ENCODE measurements at regions not wholly inside any gene's neighbourhood (a gene's known extent, or its start where the extent isn't known, plus 50 kb on each side); places are given as distances from the start of the nearest gene placed in this dataset.

DNA sequence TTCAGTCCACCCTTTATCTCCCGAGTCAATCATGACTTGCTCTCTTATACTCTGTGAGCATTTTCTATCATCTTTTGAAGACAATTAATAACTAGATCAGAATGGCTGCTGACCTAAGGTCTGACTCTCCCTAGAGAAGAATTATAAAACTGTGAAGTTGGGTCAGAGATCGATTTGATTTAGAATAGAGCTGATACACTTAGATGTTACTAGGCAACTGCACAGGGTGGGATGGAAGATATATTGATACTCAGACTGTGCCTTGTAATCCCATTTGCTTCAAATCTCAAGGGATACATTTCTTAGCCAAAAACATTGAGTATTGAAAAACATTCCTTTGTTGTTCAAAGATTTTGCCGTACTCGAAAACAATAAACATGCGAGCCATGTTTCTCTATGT, 106.0 kb upstream of the NMUR2 start:
- no peak overlapping the region for H3K4me2 ChIP-seq (replicated peaks; ENCODE audit: extremely low read depth, low read length, poor library complexity, severe bottlenecking)
- H3K27me3 Mint-ChIP-seq (ENCODE audit: low read depth in 3 of 3), result peaks cover 3 to 9% (median 6%) of the 10 kb centered on the region in 3 donors
- H3K36me3 Mint-ChIP-seq, result no peaks in the 10 kb centered on the region
- no peak overlapping the region for H3K4me3 Mint-ChIP-seq
- no peak for DNase-seq
- no peaks in the 10 kb centered on the region for H3K9me3 Mint-ChIP-seq
- intact Hi-C loops (cut with micrococcal nuclease), result no loop called here
- H2AFZ ChIP-seq (ENCODE audit: insufficient read depth, low read depth, low read length, poor library complexity, severe bottlenecking), result no peak overlapping the region
- H3K4me1 ChIP-seq (ENCODE audit: control insufficient read depth in 1 of 2, insufficient read depth in 2 of 2, low read length in 2 of 2), result no peaks in the 10 kb centered on the region
- H3K9ac ChIP-seq (ENCODE audit: insufficient read depth, low read length, poor library complexity, severe bottlenecking), result no peak overlapping the region
- TF ChIP-seq, protein P1, sequence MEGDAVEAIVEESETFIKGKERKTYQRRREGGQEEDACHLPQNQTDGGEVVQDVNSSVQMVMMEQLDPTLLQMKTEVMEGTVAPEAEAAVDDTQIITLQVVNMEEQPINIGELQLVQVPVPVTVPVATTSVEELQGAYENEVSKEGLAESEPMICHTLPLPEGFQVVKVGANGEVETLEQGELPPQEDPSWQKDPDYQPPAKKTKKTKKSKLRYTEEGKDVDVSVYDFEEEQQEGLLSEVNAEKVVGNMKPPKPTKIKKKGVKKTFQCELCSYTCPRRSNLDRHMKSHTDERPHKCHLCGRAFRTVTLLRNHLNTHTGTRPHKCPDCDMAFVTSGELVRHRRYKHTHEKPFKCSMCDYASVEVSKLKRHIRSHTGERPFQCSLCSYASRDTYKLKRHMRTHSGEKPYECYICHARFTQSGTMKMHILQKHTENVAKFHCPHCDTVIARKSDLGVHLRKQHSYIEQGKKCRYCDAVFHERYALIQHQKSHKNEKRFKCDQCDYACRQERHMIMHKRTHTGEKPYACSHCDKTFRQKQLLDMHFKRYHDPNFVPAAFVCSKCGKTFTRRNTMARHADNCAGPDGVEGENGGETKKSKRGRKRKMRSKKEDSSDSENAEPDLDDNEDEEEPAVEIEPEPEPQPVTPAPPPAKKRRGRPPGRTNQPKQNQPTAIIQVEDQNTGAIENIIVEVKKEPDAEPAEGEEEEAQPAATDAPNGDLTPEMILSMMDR (IDR thresholded peaks at IDR 0.05), result no peak
- no peaks in the 10 kb centered on the region for H3K36me3 ChIP-seq (replicated peaks in 1 of 2; ENCODE audit: control insufficient read depth in 1 of 2, insufficient read depth in 2 of 2, low read length in 2 of 2)
- H3K27ac Mint-ChIP-seq, result no peak overlapping the region
- no peak overlapping the region for H3K27ac ChIP-seq (ENCODE audit: low read depth in 1 of 2, low read length in 2 of 2)
- no peak overlapping the region for H3K4me3 ChIP-seq (replicated peaks in 1 of 3; ENCODE audit: low read depth in 2 of 3, low read length in 3 of 3)
- 60% methylated on average over 1 of the region's 5 CpGs for whole genome bisulfite sequencing (ENCODE audit: insufficient coverage)
- no peaks in the 10 kb centered on the region for H3K79me2 ChIP-seq (ENCODE audit: insufficient read depth, low read length)
- no peaks in the 10 kb centered on the region for H3K27me3 ChIP-seq (ENCODE audit: control insufficient read depth in 2 of 2, insufficient read depth in 2 of 2, low read length in 2 of 2)
- no peaks in the 10 kb centered on the region for H4K20me1 ChIP-seq (ENCODE audit: insufficient read depth, low read length)
- H3K9me3 ChIP-seq (replicated peaks in 1 of 2; ENCODE audit: control insufficient read depth in 1 of 2, insufficient read depth in 1 of 2, low read length in 2 of 2), result no peaks in the 10 kb centered on the region
- H3K4me1 Mint-ChIP-seq, result no peaks in the 10 kb centered on the region

DNA sequence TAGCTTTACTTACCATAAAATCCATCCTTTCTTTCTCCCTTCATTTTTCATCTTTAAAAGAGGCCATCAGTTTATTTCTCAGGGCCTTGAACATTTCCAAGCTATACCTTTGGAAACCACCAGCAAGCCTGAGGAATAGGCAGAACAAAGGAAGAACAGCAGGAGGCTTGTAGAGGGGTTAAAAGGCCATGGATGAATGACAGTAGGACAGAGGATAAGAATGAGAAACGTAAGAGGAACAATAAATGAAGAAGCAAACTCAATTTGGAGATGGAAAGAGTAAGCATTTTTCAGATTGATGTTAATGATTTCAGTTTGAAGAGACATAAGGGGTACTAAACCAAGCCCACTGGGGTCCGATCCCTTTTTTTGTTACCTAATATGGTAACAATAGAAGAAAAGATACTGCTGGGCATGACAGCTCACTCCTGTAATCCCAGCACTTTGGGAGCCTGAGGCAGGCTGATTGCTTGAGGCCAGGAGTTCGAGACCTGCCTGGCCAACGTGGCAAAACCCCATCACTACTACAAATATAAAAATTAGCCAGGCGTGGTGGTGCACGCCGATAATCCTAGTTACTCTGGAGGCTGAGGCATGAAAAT, 106.6 kb upstream of the NMUR2 start:
- 100% methylated on average over 3 of the region's 7 CpGs for WGBS (ENCODE audit: insufficient coverage)
- Histone ChIP-seq H3K79me2 (ENCODE audit: insufficient read depth, low read length) (no peaks in the 10 kb centered on the region), H3K4me3 (replicated peaks in 1 of 3; ENCODE audit: low read depth in 2 of 3, low read length in 3 of 3) (no peak overlapping the region), H3K4me2 (replicated peaks; ENCODE audit: extremely low read depth, low read length, poor library complexity, severe bottlenecking) (no peak overlapping the region), H3K27me3 (ENCODE audit: control insufficient read depth in 2 of 2, insufficient read depth in 2 of 2, low read length in 2 of 2) (no peaks in the 10 kb centered on the region), H3K36me3 (replicated peaks in 1 of 2; ENCODE audit: control insufficient read depth in 1 of 2, insufficient read depth in 2 of 2, low read length in 2 of 2) (no peaks in the 10 kb centered on the region), H2AFZ (ENCODE audit: insufficient read depth, low read depth, low read length, poor library complexity, severe bottlenecking) (no peak overlapping the region), H3K9me3 (replicated peaks in 1 of 2; ENCODE audit: control insufficient read depth in 1 of 2, insufficient read depth in 1 of 2, low read length in 2 of 2) (no peaks in the 10 kb centered on the region), H4K20me1 (ENCODE audit: insufficient read depth, low read length) (no peaks in the 10 kb centered on the region), H3K4me1 (ENCODE audit: control insufficient read depth in 1 of 2, insufficient read depth in 2 of 2, low read length in 2 of 2) (no peaks in the 10 kb centered on the region), H3K27ac (ENCODE audit: low read depth in 1 of 2, low read length in 2 of 2) (no peak overlapping the region), H3K9ac (ENCODE audit: insufficient read depth, low read length, poor library complexity, severe bottlenecking) (no peak overlapping the region)
- H3K27ac Mint-ChIP-seq, result no peak overlapping the region
- H3K27me3 Mint-ChIP-seq (ENCODE audit: low read depth in 3 of 3), result peaks cover 3 to 9% (median 6%) of the 10 kb centered on the region in 3 donors
- no peaks in the 10 kb centered on the region for H3K36me3 Mint-ChIP-seq
- no peaks in the 10 kb centered on the region for H3K9me3 Mint-ChIP-seq
- intact Hi-C loops (cut with micrococcal nuclease), result no loop called here
- TF ChIP-seq, protein P1 (IDR thresholded peaks at IDR 0.05), result no peak
- H3K4me3 Mint-ChIP-seq, result no peak overlapping the region
- no peaks in the 10 kb centered on the region for H3K4me1 Mint-ChIP-seq
- no peak for DNase-seq
